HepG2 (cell line): ENCODE measurements at regions not wholly inside any gene's neighbourhood (a gene's known extent, or its start where the extent isn't known, plus 50 kb on each side); places are given as distances from the start of the nearest gene placed in this dataset.

Experiments used
- ATAC-seq: fragments of 200-7000 bp; cut with Tn5 transposase; 3 replicates; pipeline ENCODE4 v1.9.1; 2020; ENCODE audit warnings: mild to moderate bottlenecking, moderate library complexity
- BruUV-seq: library from RNA; stranded (reverse); fragments of 400-500 nt; replicated peaks from 2 replicates; lab custom pipeline; 2021; lab: Mats Ljungman, UMichigan
- CTCF ChIA-PET: fragments of 300-600 bp; formaldehyde crosslinking; extraction: SDS; loops from one replicate; lab custom pipeline; 2021; ENCODE audit warnings: low total read pairs, inconsistent platforms, low intra/inter-chr PET ratio; lab: Yijun Ruan, JAX
- POLR2A ChIA-PET: fragments of 350-600 bp; sonication (Branson Sonifier 250); formaldehyde crosslinking; loops from one replicate; lab custom pipeline; 2020; ENCODE audit warnings: antibody characterized with exemption, inconsistent platforms; lab: Yijun Ruan, JAX
- DNase-seq: peaks from one replicate; pipeline ENCODE4 v3.0.0-alpha.2; 2015; ENCODE audit warnings: low spot score
- FAIRE-seq: peaks from 3 replicates; lab custom pipeline; 2011; peaks lifted over from hg19 to GRCh38; lab: Jason Lieb, UNC
- H2AFZ ChIP-seq: one replicate; pipeline ENCODE4 v1.6.1; 2011; ENCODE audit warnings: low read length, inconsistent platforms
- H3K27ac ChIP-seq: fragments of 300-600 bp; 3 replicates; pipeline ENCODE4 v1.8.0; 2011; ENCODE audit warnings: mixed run types, mild to moderate bottlenecking, mixed read lengths, low read length, inconsistent platforms; ENCODE audit not compliant: insufficient read depth; ENCODE audit errors: extremely low read length
- H3K27me3 ChIP-seq, 2 experiments: fragments of 200-600 bp in 1 of 2; 2 replicates in 1 of 2; 3 replicates in 1 of 2; pipeline versions ENCODE4 v1.6.0 to v1.8.0; 2011; ENCODE audit warnings: low read length in 2 of 2, mild to moderate bottlenecking in 2 of 2, moderate library complexity in 2 of 2, inconsistent platforms in 1 of 2; ENCODE audit not compliant: insufficient read depth in 2 of 2, control insufficient read depth in 1 of 2
- H3K36me3 ChIP-seq, 2 experiments: fragments of 200-600 bp in 1 of 2; replicated peaks in 1 of 2; 2 replicates in 1 of 2; 3 replicates in 1 of 2; pipeline versions ENCODE4 v1.5.1 to v1.8.0; 2011; ENCODE audit warnings: low read length in 2 of 2, inconsistent platforms in 1 of 2; ENCODE audit not compliant: insufficient read depth in 2 of 2, control insufficient read depth in 1 of 2
- H3K4me1 ChIP-seq: 2 replicates; pipeline ENCODE4 v1.5.1; 2012; ENCODE audit warnings: low read length, inconsistent platforms; ENCODE audit not compliant: insufficient read depth
- H3K4me2 ChIP-seq: 2 replicates; pipeline ENCODE4 v1.6.0; 2011; ENCODE audit warnings: low read depth, low read length, inconsistent platforms
- H3K4me3 ChIP-seq, 3 experiments: fragments of 200-600 bp in 1 of 3; sonication (generic), shearing (Covaris generic) in 1 of 3; replicated peaks in 1 of 3; 2 replicates each; pipeline ENCODE4 v1.5.1; 2011 to 2016; ENCODE audit warnings: low read length in 3 of 3, inconsistent platforms in 2 of 3, low read depth in 2 of 3, mild to moderate bottlenecking in 2 of 3, control low read depth in 1 of 3, mixed read lengths in 1 of 3; ENCODE audit not compliant: insufficient read depth in 1 of 3
- H3K79me2 ChIP-seq: one replicate; pipeline ENCODE4 v1.6.1; 2011; ENCODE audit warnings: low read length, inconsistent platforms; ENCODE audit not compliant: insufficient read depth
- H3K9ac ChIP-seq: 2 replicates; pipeline ENCODE4 v1.6.0; 2011; ENCODE audit warnings: mild to moderate bottlenecking, low read depth, low read length, inconsistent platforms; ENCODE audit not compliant: insufficient read depth
- H3K9me3 ChIP-seq: 2 replicates; pipeline ENCODE4 v1.5.1; 2012; ENCODE audit warnings: mild to moderate bottlenecking, low read length
- H4K20me1 ChIP-seq: 2 replicates; pipeline ENCODE4 v1.6.0; 2011; ENCODE audit warnings: inconsistent platforms, mild to moderate bottlenecking, low read length, moderate library complexity; ENCODE audit not compliant: insufficient read depth
- CTCF ChIP-seq: sonication (generic); formaldehyde crosslinking; IDR thresholded peaks from 2 replicates; pipeline ENCODE4 v1.5.0; 2020; ENCODE audit warnings: mild to moderate bottlenecking, missing genetic modification reagents, moderate library complexity
- FIP1L1 ChIP-seq: fragments of 200-400 bp; formaldehyde crosslinking; IDR thresholded peaks from 2 replicates; pipeline ENCODE4 v1.6.1; 2018; ENCODE audit warnings: low read depth, mild to moderate bottlenecking, low read length, moderate library complexity, borderline replicate concordance; ENCODE audit not compliant: insufficient read depth
- ZNF329 ChIP-seq: sonication (generic); formaldehyde crosslinking; IDR thresholded peaks from 2 replicates; pipeline ENCODE4 v1.9.0; 2021; ENCODE audit warnings: low read depth, mild to moderate bottlenecking, missing genetic modification reagents
- whole genome bisulfite sequencing: methylation state at CpG from one replicate; pipeline ENCODE4 v1.1.6; 2017; ENCODE audit warnings: low lambda C conversion rate; 5-methylcytosine and 5-hydroxymethylcytosine counted together
- in situ Hi-C: cut with HindIII; loops from 2 replicates; pipeline ENCODE4 v1.10.0; 2017; ENCODE audit warnings: low pct_unique_long_range_greater_than_20kb; ENCODE audit not compliant: extremely low pct_ligation_motif_present
- intact Hi-C: fragments of 100-400 bp; cut with micrococcal nuclease; formaldehyde crosslinking; loops from one replicate; pipeline ENCODE4 v1.10.0; 2022; ENCODE audit not compliant: unreplicated experiment
- TF ChIP-seq, protein P1 (sequence below): sonication (generic); formaldehyde crosslinking; IDR thresholded peaks from 2 replicates; pipeline ENCODE4 v1.5.1; 2020; ENCODE audit warnings: missing genetic modification reagents, mild to moderate bottlenecking, borderline replicate concordance

- TF ChIP-seq CTCF (CRISPR knock-in tag) (0 out of 2 replicates have a peak, but pooled peaks have one; percentile 4), FIP1L1 (no peak)
- FAIRE-seq, result no peak
- BruUV-seq, result no TSS peak
- Histone ChIP-seq H3K4me2 (no peak overlapping the region; the same call in 1 of the 2 replicates), H3K79me2 (no peaks in the 10 kb centered on the region), H3K9ac (no peak overlapping the region), H3K4me1 (peaks cover 28% of the 10 kb centered on the region), H3K4me3 (no peak overlapping the region), H3K9me3 (no peaks in the 10 kb centered on the region), H2AFZ (peak overlapping the region; percentile 64), H3K27me3 (no peaks in the 10 kb centered on the region), H4K20me1 (no peaks in the 10 kb centered on the region), H3K36me3 (no peaks in the 10 kb centered on the region), H3K27ac (no peak overlapping the region)
- in situ Hi-C loops (no loop called here), intact Hi-C loops (no loop called here)
- 61% methylated on average over 14 of the region's 19 CpGs for WGBS
- CTCF ChIA-PET, result no interaction called here
- POLR2A ChIA-PET, result no interaction called here
- no peak for DNase-seq
- ATAC-seq, result peak; percentile 68
Measured at GRCh38 chr17:13921841-13922776, 147.2 kb upstream of the COX10 start.

DNA sequence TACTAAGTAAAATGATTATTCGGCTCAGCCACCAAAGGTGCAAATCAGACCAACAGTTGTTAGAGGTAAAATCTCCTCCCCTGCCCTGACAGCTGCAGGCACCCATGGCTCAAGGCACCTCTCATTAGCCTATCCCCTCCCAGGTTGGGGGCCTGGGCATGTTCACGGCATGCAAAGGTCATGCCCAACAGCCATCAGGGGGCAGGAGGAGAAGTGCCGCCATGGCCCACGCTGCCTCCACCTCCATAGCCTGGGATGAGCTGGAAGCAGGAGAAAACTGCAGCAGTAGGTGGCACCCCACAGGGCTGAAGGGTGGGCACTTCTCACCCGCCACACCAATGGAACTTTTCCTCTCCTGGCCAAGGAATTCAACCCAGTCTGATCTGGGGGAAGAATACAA is 146.4 kb upstream of the COX10 start:
- Histone ChIP-seq H3K79me2 (no peaks in the 10 kb centered on the region), H3K27ac (no peak overlapping the region)
- no peak for DNase-seq
- TF ChIP-seq ZNF329, result 0 out of 2 replicates have a peak, but pooled peaks have one; percentile 74
- TF ChIP-seq, protein P1, sequence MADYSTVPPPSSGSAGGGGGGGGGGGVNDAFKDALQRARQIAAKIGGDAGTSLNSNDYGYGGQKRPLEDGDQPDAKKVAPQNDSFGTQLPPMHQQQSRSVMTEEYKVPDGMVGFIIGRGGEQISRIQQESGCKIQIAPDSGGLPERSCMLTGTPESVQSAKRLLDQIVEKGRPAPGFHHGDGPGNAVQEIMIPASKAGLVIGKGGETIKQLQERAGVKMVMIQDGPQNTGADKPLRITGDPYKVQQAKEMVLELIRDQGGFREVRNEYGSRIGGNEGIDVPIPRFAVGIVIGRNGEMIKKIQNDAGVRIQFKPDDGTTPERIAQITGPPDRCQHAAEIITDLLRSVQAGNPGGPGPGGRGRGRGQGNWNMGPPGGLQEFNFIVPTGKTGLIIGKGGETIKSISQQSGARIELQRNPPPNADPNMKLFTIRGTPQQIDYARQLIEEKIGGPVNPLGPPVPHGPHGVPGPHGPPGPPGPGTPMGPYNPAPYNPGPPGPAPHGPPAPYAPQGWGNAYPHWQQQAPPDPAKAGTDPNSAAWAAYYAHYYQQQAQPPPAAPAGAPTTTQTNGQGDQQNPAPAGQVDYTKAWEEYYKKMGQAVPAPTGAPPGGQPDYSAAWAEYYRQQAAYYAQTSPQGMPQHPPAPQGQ (CRISPR knock-in tag), result no peak
- TF ChIP-seq, all 625 proteins: peak for 1
- Histone ChIP-seq H3K4me1 (peaks cover 20% of the 10 kb centered on the region), H3K9me3 (no peaks in the 10 kb centered on the region), H3K27me3 (no peaks in the 10 kb centered on the region), H3K4me3 (no peak overlapping the region), H3K36me3 (no peaks in the 10 kb centered on the region), H2AFZ (no peak overlapping the region), H3K4me2 (no peak overlapping the region), H3K9ac (no peak overlapping the region), H4K20me1 (no peaks in the 10 kb centered on the region)
- in situ Hi-C loops, result no loop called here
- FAIRE-seq, result no peak
- ATAC-seq, result no peak
- POLR2A ChIA-PET, result no interaction called here
- intact Hi-C loops, result no loop called here
- CTCF ChIA-PET, result no interaction called here
- WGBS, result 73% methylated on average over 2 of the region's 5 CpGs
- BruUV-seq, result no TSS peak
